ENCODE measurements at regions not wholly inside any gene's neighbourhood (a gene's known extent, or its start where the extent isn't known, plus 50 kb on each side); places are given as distances from the start of the nearest gene placed in this dataset.

DNA sequence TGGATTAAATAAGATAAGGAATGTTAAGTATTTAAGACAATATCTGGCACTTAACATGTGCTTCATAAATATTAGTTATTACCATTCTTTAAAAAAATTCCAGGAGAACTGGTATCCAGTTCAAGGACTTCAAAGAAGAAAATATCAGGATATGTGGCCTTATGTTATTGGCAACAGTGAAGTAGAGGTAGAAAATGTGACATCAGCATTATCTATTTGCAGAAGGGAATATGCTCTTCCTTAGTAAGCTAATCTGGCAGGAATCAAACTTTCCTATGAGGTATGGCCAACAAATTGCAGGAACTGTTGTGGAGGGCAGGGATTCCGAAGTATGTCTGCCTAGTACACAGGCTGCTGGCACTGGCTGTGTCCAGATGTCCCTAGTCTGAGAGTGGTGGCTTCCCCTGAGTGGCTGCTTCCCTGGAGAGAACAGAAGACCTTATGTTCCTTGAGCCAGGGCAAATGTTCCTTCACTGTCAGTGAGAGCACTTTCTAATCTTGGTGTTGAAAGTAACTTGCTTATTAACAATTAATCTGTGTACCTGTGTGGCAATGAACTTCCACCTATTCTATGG is 351.7 kb upstream of the THRB start:
- TF ChIP-seq CTCF (IDR thresholded peaks at IDR 0.05), result no peak
- TF ChIP-seq POLR2AphosphoS5 (IDR thresholded peaks at IDR 0.05), result no peak
- no peak for TF ChIP-seq EP300 (IDR thresholded peaks at IDR 0.05)

Measured in esophagus muscularis mucosa (tissue), 4 donors.